NCI-H2171 (cell line): ENCODE measurements at regions not wholly inside any gene's neighbourhood (a gene's known extent, or its start where the extent isn't known, plus 50 kb on each side); places are given as distances from the start of the nearest gene placed in this dataset.

Source experiments
- DNase-seq: peaks from one replicate; lab custom pipeline; 2025; lab: John Stamatoyannopoulos, UW

DNA sequence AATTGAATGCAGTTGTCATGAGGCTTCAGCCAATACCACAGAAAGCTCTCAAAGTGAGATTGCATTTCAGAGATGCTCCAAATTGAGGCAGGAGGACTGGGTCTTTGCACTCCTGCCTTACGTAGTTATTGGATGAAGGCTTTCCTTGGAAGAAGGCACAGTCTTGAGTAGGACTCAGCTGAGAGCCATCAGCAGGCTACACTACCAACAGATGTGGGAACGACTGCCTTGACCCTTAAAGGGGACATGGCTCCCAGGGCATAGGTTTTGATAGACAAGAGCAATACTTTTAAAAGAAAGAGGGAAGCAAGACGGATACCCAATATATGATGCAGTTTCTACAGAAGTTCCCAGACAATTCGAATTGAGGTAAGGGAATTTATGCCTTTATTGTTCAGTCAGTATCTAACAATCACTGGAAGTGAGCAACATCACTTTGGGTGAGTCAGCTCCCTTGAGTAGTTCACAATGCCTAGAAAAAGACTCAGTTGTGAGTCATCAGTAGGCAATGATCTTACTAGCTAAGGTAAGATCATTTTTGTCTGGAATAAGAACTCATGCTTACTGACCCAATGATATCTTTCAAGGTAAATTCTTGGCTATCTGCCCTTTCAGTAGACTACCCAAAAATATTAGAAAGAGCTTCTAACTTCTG is 390.8 kb downstream of the GJA1 start:
- no peak for DNase-seq

DNA sequence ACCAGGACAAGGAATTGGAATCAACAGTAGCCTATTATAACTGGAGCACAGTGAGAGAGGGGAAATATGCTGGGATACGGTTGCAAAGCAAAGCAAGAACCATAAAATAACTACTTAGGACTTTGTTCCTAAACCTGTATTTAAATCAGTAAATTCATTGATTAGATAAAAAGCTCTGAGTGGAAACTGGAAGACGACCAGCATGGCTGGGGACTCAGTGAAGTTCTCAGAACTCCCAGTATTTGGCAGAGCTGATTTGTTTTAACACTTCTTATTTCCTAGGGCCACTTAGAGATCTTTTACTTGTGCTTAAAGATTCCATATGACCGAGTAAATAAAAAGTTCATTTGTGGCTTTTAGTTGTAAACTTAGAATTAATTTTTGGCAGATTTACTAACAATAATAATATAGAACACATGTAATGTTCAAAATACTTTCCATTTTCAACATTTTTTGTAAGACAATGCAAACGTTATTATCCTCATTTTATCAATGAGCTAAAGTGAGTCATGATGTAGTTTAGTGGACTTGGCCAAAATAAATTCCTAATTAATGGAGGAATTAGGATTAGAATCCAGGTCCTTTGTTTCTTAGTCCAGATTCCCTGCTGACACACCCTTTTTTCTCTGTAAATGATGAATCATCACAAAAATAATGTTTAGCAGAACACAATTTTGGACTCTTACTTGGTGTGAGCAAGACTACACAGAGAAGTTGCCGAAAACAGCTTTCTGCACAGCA is 392.9 kb downstream of the GJA1 start:
- no peak for DNase-seq

DNA sequence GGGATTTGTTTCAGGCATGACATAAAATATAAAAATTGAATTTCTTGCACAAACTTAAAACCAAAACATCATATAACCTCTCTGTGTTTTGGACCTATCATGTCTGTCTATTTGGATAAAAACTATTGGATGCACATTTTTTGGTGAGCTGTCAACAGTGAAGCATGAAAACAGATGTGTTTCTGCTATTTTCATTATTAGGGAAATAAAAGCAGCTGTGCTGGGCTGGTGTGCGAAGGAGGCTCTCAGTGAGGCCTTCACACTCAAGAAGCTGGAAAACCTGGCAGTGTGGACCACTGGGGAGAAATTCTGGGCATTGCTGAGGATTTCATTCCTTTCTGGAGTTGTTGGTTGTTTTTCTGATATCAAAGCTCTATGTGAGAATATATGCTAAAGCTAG is 395.3 kb downstream of the GJA1 start:
- DNase-seq: no peak

DNA sequence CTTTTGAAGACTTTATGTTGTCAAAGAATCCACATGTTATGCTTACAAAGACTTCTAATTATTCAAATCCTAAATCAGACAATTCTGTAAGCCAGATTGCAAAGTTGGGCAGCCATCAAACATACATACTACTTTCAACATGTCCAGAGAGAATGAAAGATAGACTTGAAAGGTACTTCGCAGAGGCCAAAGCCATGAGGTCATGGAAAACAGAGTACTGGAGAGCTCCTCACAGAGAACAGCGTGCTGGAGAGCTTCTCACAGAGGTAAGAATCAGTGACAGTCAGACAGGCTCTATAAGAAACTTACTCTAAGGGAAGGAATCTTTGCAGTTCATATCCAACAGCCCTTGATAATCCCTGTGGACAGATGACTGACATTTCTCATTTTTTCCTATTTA is 400.2 kb downstream of the GJA1 start:
- DNase-seq: no peak

DNA sequence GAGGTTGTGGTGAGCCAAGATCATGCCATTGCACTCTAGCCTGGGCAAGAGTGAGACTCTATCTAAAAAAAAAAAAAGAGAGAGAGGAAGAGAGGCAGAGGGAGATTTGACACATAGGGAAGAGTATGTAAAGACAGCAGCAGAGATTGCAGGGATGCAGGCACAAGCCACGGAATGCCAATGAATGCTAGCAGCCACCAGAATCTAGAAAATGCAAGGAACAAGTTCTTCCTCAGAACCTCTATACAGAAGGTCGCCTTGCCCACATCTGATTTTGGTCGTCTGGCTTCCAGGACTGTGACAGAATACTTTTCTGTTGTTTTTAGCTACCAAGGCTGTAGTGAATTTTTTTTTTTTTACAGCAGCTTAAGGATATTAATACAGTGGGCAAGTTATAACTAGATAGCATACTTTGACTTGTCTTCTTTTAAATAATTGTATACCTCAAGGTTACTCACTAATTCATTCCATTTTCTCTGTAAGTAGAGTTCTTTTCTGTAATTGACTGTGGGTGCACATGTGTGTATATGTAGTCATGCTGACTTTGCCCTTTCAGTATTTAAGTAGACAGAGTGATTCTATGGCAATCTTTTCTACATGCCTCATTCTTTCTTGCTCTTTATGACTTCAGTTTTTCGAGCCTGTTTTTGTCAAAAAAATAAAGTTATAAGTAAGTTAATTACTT is 402.2 kb downstream of the GJA1 start:
- DNase-seq: no peak

DNA sequence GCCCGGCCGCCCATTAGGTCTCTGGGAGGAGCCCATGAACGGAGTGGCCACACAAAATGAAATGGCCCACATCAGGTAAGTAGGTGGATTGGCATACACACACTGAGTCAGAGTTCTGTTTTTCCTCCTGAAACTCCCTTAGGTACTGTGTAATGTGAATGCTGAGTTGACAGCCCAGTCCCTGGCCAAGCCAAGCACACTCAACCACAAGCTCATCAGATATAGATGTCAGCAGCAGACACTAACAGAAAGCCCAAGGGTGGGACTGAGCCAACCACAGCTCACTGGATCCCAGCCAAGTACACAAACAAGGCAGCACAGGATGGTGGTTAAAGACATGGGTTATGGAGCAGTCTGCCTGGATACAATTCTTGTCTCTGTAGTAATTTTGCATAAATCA is 403.4 kb downstream of the GJA1 start:
- DNase-seq: no peak

DNA sequence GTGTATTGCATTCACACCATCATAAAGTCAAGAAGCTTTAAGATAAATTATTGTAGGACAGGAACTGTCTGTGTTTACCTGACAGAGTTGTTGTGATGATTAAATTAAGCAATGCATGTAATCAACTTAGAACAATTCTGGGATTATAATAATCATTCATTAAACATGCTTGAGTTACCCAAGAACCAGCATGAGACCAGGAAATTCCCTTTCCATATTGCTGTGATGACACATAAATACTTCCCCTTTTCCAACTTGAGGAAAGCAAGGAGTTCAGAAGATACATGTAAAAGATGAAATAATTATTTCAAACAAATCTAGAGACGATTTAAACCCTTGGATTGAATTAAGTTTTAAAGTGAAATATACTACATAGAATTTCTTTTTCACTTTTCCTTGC is 404.4 kb downstream of the GJA1 start:
- DNase-seq: no peak

DNA sequence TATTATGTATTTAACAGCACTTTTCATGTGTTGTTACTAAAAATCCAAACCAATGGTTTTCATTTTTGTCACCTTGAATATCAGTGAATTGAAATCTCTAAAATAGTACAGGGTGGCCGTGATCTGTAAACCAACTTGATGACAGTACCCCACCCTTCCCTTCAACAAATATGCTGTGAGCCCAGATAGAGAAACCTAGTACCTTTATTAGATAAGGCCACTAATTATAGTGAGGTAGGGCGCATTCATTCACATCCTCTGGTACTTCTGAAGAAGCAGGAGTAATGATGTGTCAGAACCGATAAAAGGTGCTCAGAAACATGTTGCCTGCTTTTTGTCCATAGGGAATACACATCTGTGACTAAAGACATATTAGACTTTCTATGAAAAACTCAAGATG is 409.5 kb downstream of the GJA1 start:
- DNase-seq: no peak

DNA sequence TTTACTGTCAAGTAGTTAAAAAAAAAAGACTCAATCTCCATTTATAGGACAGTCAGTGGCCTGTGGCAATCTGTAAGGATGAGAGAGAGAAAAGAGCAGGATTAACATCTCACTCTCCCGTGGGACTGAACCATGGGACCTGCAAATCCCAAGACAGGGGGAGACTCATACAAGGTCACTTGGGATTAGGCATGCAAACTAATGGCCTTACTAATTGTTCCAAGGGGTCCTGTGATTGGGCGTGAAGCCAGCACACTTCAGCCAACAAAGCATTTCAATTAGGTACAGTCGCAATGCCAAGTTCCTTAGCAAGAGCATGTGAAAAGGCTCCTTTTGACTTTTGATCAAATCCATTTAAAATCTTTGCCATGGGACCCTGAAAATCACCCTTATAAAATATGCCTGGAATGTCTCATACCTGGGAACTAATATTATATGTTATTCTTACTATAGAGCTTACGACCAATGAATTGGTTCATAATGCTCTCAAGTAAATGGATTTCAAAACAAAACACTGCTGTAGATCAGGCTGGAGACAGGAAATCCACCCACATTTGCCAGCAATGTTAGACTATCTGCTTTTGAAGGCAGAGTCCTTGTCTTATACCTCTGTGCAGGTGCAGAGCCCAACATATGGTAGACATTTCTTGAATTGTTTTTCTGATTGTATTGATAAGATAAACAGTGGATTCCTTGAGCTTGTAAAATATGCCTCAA is 412.5 kb downstream of the GJA1 start:
- DNase-seq: no peak

DNA sequence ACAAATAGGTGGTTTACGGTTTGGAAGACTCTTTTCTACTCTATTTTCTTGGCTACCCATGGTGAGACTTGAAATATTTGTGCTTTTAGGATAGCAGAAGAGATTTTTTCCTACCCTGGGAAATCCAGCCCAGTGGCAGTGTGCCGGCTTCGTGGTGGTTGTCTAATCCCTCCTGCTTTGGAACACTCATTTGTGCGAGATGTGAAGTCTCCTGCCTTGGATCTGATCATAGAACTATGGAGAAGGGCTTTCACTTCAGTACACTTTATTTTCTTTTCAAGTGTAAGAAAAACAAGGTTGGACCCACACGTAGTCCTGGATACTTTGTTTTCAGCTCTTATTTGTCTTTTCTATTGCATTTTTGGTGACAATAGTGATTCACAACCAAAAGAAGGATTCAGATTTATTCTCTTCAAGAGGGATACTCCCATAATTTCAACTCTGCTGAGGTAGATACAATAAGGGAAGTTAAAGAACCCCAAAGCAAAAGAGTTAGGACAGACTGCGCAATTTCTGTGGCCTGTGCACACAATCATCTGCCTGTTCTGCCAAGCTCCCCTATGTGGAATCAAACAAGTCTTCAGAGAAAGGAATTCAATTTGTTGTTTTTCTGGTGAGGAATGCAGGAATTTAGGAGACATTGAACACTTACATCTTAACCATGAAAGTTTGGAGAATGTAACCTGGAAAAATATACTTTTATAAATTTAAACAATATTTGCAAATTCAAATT is 413.2 kb downstream of the GJA1 start:
- no peak for DNase-seq

DNA sequence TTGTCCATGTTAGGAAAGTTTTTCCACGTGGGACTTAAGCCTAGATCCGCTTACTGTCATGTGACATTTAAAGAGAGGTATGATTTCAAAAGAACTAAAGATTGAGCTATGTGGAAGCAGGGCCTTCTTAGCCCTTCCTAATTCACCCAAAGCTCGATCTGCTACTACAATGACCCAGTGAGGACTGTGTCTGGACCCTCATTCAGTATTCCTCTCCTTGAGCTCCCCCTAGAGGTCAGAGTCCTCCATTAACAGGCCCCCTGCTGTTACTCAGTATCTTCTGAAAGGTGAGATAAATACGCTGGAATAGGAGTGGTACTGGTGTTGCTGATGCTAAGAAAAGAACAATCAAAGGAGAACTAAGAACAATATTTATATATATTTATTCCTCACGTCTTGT is 414.0 kb downstream of the GJA1 start:
- no peak for DNase-seq

DNA sequence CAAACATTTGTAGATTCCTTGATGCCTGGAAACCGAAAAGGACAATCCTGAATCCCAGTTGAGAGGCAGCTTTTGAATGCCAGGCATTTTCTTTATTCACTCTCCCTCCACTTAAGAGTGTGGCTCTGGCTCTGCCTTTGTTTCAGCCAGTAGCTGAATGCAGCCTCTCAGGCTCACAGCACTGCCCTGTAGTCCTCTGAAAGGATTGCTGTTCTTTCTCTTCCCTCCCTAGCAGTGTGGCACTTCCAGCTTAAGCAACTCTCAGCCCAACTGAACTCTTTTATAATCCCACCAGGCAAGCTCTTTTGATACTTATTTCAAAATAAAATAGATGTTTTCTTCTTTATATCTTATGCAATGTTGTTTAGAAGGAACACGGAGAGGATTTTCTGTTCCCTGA is 415.6 kb downstream of the GJA1 start:
- no peak for DNase-seq

DNA sequence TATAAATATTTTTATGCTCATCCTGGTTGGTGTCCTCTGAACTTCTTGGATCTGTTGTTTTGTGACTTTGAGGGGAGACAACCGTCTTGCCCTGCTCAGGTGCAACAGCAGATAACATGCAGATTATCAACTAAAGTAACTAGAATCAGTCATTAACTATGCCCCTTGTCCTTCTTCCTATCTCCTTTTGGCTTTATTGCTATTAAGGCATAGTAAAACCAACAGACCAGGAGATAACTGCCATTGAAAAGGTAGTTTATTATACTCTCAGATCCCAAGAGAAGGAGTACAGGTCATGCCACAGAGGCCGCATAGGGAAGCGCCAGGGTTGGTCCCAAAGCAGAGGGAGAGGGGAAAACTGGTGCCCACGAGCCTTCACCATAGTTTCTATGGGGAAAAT is 418.2 kb downstream of the GJA1 start:
- no peak for DNase-seq

DNA sequence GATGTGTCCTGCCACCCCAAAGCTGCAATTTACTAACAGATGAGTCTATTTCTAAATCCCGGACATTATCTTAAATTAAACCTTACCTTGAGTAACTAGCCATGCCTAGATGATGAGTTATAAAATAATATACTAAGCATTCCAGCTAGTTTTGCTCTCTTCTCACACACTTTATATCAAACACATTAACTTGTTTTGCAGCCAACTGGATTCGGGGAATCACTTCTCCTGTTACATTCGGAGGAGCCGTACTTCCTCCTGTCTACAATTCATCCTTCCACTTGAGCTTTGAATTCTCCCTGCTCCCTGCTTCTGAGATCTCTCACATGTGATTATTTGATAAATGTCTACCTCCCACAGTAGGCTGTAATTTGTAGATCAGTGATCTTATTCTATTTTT is 420.1 kb downstream of the GJA1 start:
- no peak for DNase-seq

DNA sequence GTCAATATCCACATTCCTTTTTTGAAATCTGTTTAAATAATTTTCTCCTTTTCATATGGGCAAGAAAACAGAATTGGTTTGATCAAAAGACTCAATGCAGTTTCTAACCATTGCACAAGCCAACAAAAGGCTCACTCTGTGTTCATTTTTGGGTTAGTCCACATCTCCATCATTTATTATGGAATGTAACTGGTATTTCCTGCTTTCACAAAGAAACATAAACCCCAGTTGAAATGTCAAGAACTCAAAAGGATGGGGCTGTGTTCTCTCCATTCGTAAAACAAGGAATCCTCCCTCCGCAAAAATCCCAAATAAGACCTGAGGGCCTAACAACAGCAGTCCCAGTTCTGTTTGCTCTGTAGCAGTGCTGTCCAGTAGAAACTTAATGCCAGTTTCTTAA is 420.9 kb downstream of the GJA1 start:
- DNase-seq: no peak

DNA sequence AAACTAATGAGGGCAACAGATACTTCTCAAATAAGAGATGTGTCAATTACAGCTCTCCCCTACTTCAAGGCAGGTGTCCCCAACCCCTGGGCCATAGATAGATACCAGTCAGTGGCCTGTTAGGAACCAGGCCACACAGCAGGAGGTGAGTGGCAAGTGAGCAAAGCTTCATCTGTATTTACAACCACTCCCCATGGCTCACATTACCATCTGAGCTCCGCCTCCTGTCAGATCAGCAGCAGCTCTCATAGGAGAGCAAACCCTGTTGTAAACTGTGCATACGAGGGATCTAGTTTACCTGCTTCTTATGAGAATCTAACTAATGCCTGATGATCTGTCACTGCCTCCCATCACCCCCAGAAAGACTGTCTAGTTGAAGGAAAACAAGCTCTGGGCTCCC is 422.1 kb downstream of the GJA1 start:
- no peak for DNase-seq

DNA sequence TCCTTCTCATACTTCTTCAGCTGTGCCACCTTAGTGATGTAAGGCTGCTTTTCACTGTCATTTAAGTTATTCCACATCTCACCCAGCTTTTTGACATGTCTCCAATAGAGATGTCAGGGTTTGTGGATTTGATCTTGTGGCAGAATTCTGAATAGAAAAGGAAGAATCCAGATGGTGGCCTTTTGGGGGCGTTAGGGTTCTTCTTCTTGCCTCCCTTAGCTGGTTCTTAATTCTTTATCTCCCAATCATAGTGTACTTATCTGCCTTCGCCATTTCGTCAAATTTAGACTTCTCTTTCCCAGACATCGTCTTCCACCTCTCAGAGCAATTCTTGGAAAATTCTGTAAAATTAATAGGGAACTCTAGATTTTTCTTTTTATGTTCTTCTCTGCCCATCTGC is 422.9 kb downstream of the GJA1 start:
- DNase-seq: no peak

DNA sequence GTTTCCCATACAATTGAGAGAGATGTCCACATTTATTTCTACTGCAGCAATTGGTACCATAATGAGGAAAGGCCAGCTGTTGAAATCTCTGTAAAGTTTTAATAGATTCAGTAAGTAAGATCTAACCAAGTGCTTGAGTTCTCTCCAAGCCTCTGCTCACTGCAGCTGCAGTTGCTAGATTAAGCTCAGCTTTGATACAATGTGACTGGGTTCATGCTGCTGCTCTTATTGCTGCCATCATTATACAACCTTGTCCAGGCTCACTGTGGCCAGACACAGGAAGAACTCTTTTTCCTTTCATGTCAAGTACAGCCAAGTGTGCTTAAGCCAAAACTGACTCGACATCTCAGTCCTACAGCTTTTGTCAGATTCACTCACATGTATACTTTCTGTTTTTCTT is 423.5 kb downstream of the GJA1 start:
- DNase-seq: no peak

DNA sequence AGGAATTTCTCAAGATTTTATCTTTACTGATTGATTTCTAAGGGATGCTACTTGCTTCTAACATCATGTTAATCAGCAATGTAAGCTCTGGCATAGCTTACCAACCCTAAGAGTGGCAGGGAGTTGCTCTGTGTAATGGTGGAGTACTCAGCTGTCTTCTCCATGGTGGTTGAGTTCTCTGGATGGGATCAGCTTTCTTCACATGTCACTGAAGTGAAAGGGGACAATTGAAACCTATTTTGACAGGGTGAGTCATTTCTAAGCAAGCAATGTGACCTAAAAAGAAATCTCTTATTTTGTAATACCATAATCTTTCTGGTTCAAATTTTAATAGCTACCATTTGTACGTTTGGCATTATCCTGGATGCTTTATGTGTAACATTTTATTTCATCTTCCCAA is 430.4 kb downstream of the GJA1 start:
- DNase-seq: no peak

DNA sequence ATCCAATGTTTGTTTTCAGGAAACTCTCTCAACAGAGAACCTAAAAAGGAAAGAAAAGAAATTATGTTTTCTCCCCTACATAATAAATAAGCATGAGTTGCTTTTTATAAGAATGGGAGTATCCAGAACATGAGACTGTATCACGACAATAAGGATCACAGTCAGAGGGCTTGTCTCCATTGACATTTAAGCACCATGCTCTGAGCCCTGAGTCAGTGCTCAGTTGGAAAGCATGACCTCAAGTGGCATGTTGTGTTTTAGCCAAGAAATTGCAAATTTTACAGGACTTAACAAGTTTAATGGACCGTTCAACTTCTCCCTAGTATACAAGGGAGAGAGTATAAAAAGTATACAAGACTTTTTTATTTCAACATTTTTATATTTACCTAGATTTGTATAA is 431.6 kb downstream of the GJA1 start:
- no peak for DNase-seq

DNA sequence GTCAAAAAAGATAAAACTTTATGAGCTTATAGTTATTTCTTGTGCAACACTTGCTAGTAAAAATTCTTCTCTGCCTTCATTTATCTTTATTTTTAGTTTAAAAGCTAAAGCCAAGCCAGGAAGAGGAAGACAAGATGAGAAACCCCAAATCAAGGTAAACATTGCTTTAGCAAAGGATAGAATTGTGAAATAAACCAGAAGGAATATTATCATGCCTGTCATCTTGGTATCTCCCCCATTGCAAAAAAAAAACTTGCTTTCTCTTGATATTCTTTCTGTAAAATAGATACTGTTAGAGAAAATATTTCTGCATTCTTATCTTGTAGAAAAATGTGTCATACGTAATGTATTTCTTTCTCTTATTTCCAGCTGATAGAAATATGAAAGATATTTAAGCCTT is 432.8 kb downstream of the GJA1 start:
- DNase-seq: no peak

DNA sequence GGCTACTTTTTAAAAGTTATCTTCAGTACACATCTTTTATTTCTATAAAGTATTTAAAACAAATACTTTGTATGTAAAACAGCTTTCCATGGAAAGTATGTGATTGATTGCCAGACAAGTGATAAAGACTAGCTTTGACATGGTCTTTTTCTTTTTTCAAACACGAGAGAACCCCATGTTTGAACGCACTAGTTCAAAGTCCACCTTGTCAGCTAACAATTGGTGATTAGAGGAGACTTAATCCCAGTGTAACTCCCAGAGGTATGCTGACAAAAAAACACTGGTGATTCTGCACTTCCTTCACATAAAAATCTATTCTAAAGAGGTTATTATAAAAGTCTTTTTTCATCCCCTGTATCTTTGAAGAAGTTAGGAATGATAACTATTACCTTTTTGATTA is 438.1 kb downstream of the GJA1 start:
- DNase-seq: no peak
